ENCODE measurements at regions not wholly inside any gene's neighbourhood (a gene's known extent, or its start where the extent isn't known, plus 50 kb on each side); places are given as distances from the start of the nearest gene placed in this dataset.

GRCh38 chr14:101632520-101632919 is 71.2 kb downstream of the DIO3 start:
- Mint-ChIP-seq H3K36me3 (no peaks in the 10 kb centered on the region), H3K4me1 (peaks cover 1% of the 10 kb centered on the region), H3K27me3 (ENCODE audit: low read depth) (peaks cover 1% of the 10 kb centered on the region), H3K4me3 (no peak overlapping the region), H3K27ac (no peak overlapping the region), H3K9me3 (no peaks in the 10 kb centered on the region)
- DNase-seq (ENCODE audit: low spot score in 2 of 2, unreplicated experiment in 2 of 2), result no peak
- no peak for TF ChIP-seq CTCF (IDR thresholded peaks at IDR 0.05; ENCODE audit: unreplicated experiment)

GRCh38 chr14:101633276-101633675 is 72.0 kb downstream of the DIO3 start:
- Mint-ChIP-seq H3K4me3 (no peak overlapping the region), H3K27me3 (ENCODE audit: low read depth) (peaks cover 1% of the 10 kb centered on the region), H3K4me1 (peaks cover 1% of the 10 kb centered on the region), H3K27ac (no peak overlapping the region), H3K9me3 (no peaks in the 10 kb centered on the region), H3K36me3 (no peaks in the 10 kb centered on the region)
- TF ChIP-seq CTCF (IDR thresholded peaks at IDR 0.05; ENCODE audit: unreplicated experiment), result no peak
- no peak for DNase-seq (ENCODE audit: low spot score in 2 of 2, unreplicated experiment in 2 of 2)

DNA sequence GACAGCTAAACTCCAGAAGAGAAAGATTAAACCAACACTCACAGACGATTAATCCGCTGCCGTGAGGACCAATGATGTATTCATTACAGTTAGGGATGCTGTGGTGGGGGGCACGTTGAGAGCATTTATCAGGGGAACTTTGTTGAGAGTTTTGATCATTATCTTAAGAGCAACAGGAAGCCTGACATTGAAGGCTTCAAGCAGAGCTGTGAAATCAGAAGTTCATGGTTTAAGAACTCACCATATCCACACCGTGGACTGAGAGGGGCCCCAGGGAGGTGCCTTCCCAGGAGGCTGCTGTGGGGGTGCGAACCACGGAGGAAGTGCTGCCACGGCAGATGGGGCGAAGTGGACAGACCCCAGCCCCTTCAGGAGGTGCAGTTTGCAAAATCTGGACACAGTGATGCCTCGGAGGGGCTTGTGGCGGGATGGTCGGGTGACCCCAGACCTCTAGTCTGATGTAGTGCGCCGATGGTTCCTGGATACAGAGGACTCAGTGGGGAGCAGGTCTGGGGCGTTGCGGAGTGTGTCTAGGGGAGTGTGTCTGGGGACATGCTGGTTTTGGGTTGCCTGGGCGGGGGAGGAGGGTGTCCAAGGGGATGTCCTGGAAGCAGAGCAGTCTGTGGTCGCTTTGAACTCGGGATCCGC is 73.0 kb downstream of the DIO3 start:
- no peak for DNase-seq (ENCODE audit: low spot score in 2 of 2, unreplicated experiment in 2 of 2)
- Mint-ChIP-seq H3K27me3 (ENCODE audit: low read depth) (peaks cover 3% of the 10 kb centered on the region), H3K4me3 (no peak overlapping the region), H3K36me3 (no peaks in the 10 kb centered on the region), H3K9me3 (no peaks in the 10 kb centered on the region), H3K4me1 (peaks cover 1% of the 10 kb centered on the region), H3K27ac (no peak overlapping the region)
- TF ChIP-seq CTCF (IDR thresholded peaks at IDR 0.05; ENCODE audit: unreplicated experiment), result no peak

DNA sequence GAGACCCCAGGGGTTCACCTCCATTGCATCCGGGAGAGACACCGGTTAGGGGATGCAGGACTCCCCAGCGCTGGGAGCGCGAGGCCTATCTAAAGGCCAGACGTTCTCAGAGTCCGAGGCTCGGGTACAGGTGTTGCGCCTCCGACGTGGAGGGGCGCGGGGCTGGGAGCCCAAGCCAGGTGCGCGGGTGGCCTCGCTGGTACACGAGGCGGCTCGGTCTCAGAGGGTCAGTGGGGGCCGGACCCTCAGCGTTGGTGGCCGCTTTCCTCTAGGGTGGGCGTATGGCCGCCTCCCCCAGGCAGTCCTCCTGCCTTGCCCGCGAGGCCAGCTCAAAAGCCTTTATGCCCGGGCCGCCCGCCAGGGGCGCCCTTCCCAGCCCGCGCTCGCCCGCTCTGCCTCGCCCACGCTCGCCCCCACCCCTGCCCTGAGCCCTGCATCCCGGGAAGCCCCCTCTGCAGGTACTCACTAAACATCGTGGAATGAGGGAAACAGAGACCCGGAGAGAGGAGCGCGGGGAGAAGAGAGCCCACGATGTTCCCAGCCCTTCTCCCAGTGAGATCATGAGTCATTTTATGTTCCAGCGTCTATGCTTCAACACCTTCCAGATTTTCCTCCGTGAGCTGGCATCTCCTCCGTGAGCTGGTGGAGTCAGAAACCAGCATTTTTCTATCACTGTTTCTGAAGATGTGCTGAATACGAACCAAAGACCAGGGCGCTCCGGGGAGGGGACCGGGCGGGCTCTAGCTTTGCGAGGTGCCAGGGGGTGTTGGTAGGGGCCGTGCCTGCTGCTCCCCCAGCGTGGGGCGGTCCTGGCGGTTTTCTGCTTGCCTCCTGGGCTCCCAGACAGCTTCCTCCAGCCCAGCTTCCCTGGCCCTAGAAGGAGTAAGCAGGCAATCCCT is 73.8 kb downstream of the DIO3 start:
- no peak for DNase-seq (ENCODE audit: low spot score in 2 of 2, unreplicated experiment in 2 of 2)
- no peak overlapping the region for H3K27ac Mint-ChIP-seq
- TF ChIP-seq CTCF (IDR thresholded peaks at IDR 0.05; ENCODE audit: unreplicated experiment), result no peak
- H3K36me3 Mint-ChIP-seq, result no peaks in the 10 kb centered on the region
- H3K4me1 Mint-ChIP-seq, result peaks cover 1% of the 10 kb centered on the region
- peaks cover 6% of the 10 kb centered on the region for H3K27me3 Mint-ChIP-seq (ENCODE audit: low read depth)
- H3K9me3 Mint-ChIP-seq, result no peaks in the 10 kb centered on the region
- no peak overlapping the region for H3K4me3 Mint-ChIP-seq

- H3K4me3 Mint-ChIP-seq, result no peak overlapping the region
- peaks cover under 1% of the 10 kb centered on the region for H3K4me1 Mint-ChIP-seq
- H3K27ac Mint-ChIP-seq, result no peak overlapping the region
- no peaks in the 10 kb centered on the region for H3K9me3 Mint-ChIP-seq
- DNase-seq (ENCODE audit: low spot score in 2 of 2, unreplicated experiment in 2 of 2), result no peak
- peaks cover 8% of the 10 kb centered on the region for H3K27me3 Mint-ChIP-seq (ENCODE audit: low read depth)
- H3K36me3 Mint-ChIP-seq, result no peaks in the 10 kb centered on the region
- no peak for TF ChIP-seq CTCF (IDR thresholded peaks at IDR 0.05; ENCODE audit: unreplicated experiment)
Observed at GRCh38 chr14:101635749-101636560, 74.7 kb downstream of the DIO3 start.

Data from mesothelial cell of epicardium (in vitro differentiated cells).